K562 (cell line): ENCODE measurements at regions not wholly inside any gene's neighbourhood (a gene's known extent, or its start where the extent isn't known, plus 50 kb on each side); places are given as distances from the start of the nearest gene placed in this dataset.

Source experiments
- ATAC-seq: fragments of 200-7000 bp; cut with Tn5 transposase; 3 replicates; pipeline ENCODE4 v1.9.1; 2020; ENCODE audit warnings: moderate library complexity
- BruUV-seq: library from RNA; stranded (reverse); fragments of 400-500 nt; replicated peaks from 2 replicates; lab custom pipeline; 2021; lab: Mats Ljungman, UMichigan
- CTCF ChIA-PET: fragments of 300-600 bp; formaldehyde crosslinking; extraction: SDS; loops from one replicate; lab custom pipeline; 2021; ENCODE audit warnings: low intra/inter-chr PET ratio; lab: Yijun Ruan, JAX
- POLR2A ChIA-PET: fragments of 300-600, 350-650 bp; sonication (Branson Sonifier 250); formaldehyde crosslinking; extraction: SDS; loops from one replicate; lab custom pipeline; 2021; ENCODE audit warnings: antibody characterized with exemption, inconsistent platforms; lab: Yijun Ruan, JAX
- DNase-seq, 4 experiments: peaks; one replicate each; pipeline versions ENCODE4 v3.0.0 to v3.0.0-alpha.2; 2011 to 2018; ENCODE audit warnings: low spot score in 3 of 4, mixed read lengths in 3 of 4; ENCODE audit errors: extremely low read depth in 1 of 4
- FAIRE-seq: peaks from 2 replicates; lab custom pipeline; 2011; peaks lifted over from hg19 to GRCh38; lab: Jason Lieb, UNC
- H2AFZ ChIP-seq: 2 replicates; pipeline ENCODE4 v1.6.0; 2011; ENCODE audit warnings: low read depth, low read length, control low read depth, inconsistent platforms
- H3K27ac ChIP-seq: fragments of 200-600 bp; 3 replicates; pipeline ENCODE4 v1.8.0; 2011; ENCODE audit warnings: low read depth, mild to moderate bottlenecking, control low read depth, inconsistent platforms, low read length, moderate library complexity, mixed read lengths; ENCODE audit errors: extremely low read depth
- H3K27me3 ChIP-seq, 2 experiments: fragments of 300-600 bp in 1 of 2; 2 replicates in 1 of 2; 3 replicates in 1 of 2; pipeline versions ENCODE4 v1.6.0 to v1.8.0; 2011; ENCODE audit warnings: inconsistent platforms in 2 of 2, low read length in 2 of 2, mild to moderate bottlenecking in 1 of 2, mixed read lengths in 1 of 2, moderate library complexity in 1 of 2; ENCODE audit not compliant: control insufficient read depth in 2 of 2, insufficient read depth in 2 of 2
- H3K36me3 ChIP-seq: fragments of 300-600 bp; 3 replicates; pipeline ENCODE4 v1.8.0; 2011; ENCODE audit warnings: mild to moderate bottlenecking, low read length, inconsistent platforms; ENCODE audit not compliant: control insufficient read depth, insufficient read depth
- H3K4me1 ChIP-seq, 2 experiments: fragments of 200-600 bp in 1 of 2; replicated peaks in 1 of 2; 2 replicates in 1 of 2; 3 replicates in 1 of 2; pipeline versions ENCODE4 v1.5.1 to v1.8.0; 2011; ENCODE audit warnings: inconsistent platforms in 2 of 2, low read length in 2 of 2, mild to moderate bottlenecking in 1 of 2, mixed read lengths in 1 of 2, moderate library complexity in 1 of 2; ENCODE audit not compliant: control insufficient read depth in 2 of 2, insufficient read depth in 2 of 2
- H3K4me2 ChIP-seq: 2 replicates; pipeline ENCODE4 v1.6.1; 2011; ENCODE audit warnings: low read length, control low read depth, inconsistent platforms, mixed read lengths; ENCODE audit not compliant: insufficient read depth
- H3K4me3 ChIP-seq: fragments of 200-600 bp; sonication (generic), shearing (Covaris generic); 2 replicates; pipeline ENCODE4 v1.5.1; 2016; ENCODE audit warnings: control low read depth, inconsistent platforms
- H3K79me2 ChIP-seq: fragments of 200-600 bp; 3 replicates; pipeline ENCODE4 v1.8.0; 2011; ENCODE audit warnings: low read length, inconsistent platforms; ENCODE audit not compliant: control insufficient read depth, insufficient read depth
- H3K9ac ChIP-seq, 2 experiments: 2 replicates each; pipeline versions ENCODE4 v1.6.0 to v1.6.1; 2011; ENCODE audit warnings: low read depth in 2 of 2, low read length in 2 of 2, control low read depth in 1 of 2, inconsistent platforms in 1 of 2, mild to moderate bottlenecking in 1 of 2, mixed read lengths in 1 of 2; ENCODE audit not compliant: insufficient read depth in 1 of 2
- H3K9me1 ChIP-seq: one replicate; pipeline ENCODE4 v1.6.0; 2011; ENCODE audit warnings: inconsistent platforms, mild to moderate bottlenecking, low read length, moderate library complexity; ENCODE audit not compliant: control insufficient read depth, insufficient read depth
- H3K9me3 ChIP-seq: replicated peaks from 2 replicates; pipeline ENCODE4 v1.5.1; 2011; ENCODE audit warnings: low read depth, low read length, inconsistent platforms; ENCODE audit not compliant: control insufficient read depth, insufficient read depth
- H4K20me1 ChIP-seq: replicated peaks from 2 replicates; pipeline ENCODE4 v1.6.1; 2011; ENCODE audit warnings: low read length, inconsistent platforms, mixed read lengths; ENCODE audit not compliant: control insufficient read depth, insufficient read depth
- CBFA2T3 ChIP-seq: fragments of 450-650 bp; IDR thresholded peaks from 2 replicates; pipeline ENCODE4 v1.6.1; 2017
- DNMT1 ChIP-seq: fragments of 450-650 bp; IDR thresholded peaks from 2 replicates; pipeline ENCODE4 v1.6.1; 2016; ENCODE audit warnings: antibody characterized with exemption, mild to moderate bottlenecking
- PHF8 ChIP-seq: fragments of 200-600 bp; sonication (generic); IDR thresholded peaks from 2 replicates; pipeline ENCODE4 v1.6.1; 2012; ENCODE audit warnings: mixed run types, mild to moderate bottlenecking, inconsistent platforms, low read length, moderate library complexity, borderline replicate concordance
- PTBP1 ChIP-seq: fragments of 200-400 bp; formaldehyde crosslinking; IDR thresholded peaks from 2 replicates; pipeline ENCODE4 v1.6.1; 2017; ENCODE audit warnings: low read depth, low read length
- RFX5 ChIP-seq: IDR thresholded peaks from 2 replicates; pipeline ENCODE4 v1.6.1; 2011; ENCODE audit warnings: low read depth, mild to moderate bottlenecking, improper control_type of control experiment, low read length
- SMARCA5 ChIP-seq: fragments of 450-650 bp; IDR thresholded peaks from 2 replicates; pipeline ENCODE4 v1.6.1; 2016
- ZNF175 ChIP-seq: fragments of 200-800 bp; sonication (Bioruptor generic); IDR thresholded peaks from 2 replicates; pipeline ENCODE4 v1.6.1; 2016; ENCODE audit warnings: low read depth, mild to moderate bottlenecking, missing genetic modification characterization, missing compliant biosample characterization
- WGBS: fragments of 100-300 bp; shearing (Covaris generic); methylation state at CpG from one replicate; pipeline ENCODE4 v1.1.6; 2016; ENCODE audit warnings: low coverage, mixed read lengths; ENCODE audit not compliant: insufficient coverage; ENCODE audit errors: missing lambda C conversion rate; 5-methylcytosine and 5-hydroxymethylcytosine counted together
- in situ Hi-C: fragments of 300-500 bp; cut with MboI; formaldehyde crosslinking; loops from 4 replicates; pipeline ENCODE4 v1.15.0; 2018; ENCODE audit warnings: inconsistent platforms, mixed read lengths
- intact Hi-C: fragments of 100-400 bp; cut with micrococcal nuclease; formaldehyde crosslinking; loops from 2 replicates; pipeline ENCODE4 v1.14.2; 2022
- TF ChIP-seq, protein P1 (sequence below): fragments of 450-650 bp; formaldehyde crosslinking; IDR thresholded peaks from 2 replicates; pipeline ENCODE4 v1.4.0; 2020; ENCODE audit warnings: mild to moderate bottlenecking, mixed read lengths
- TF ChIP-seq, protein P2 (sequence below): conservative IDR thresholded peaks from 2 replicates; pipeline ENCODE4 v1.6.1; 2011; ENCODE audit warnings: low read depth, mild to moderate bottlenecking, low read length; ENCODE audit not compliant: control insufficient read depth
- TF ChIP-seq, protein P3 (sequence below): fragments of 250-450 bp; sonication (Bioruptor Pico); IDR thresholded peaks from 2 replicates; pipeline ENCODE4 v1.5.0; 2020; ENCODE audit warnings: mild to moderate bottlenecking, borderline replicate concordance

DNA sequence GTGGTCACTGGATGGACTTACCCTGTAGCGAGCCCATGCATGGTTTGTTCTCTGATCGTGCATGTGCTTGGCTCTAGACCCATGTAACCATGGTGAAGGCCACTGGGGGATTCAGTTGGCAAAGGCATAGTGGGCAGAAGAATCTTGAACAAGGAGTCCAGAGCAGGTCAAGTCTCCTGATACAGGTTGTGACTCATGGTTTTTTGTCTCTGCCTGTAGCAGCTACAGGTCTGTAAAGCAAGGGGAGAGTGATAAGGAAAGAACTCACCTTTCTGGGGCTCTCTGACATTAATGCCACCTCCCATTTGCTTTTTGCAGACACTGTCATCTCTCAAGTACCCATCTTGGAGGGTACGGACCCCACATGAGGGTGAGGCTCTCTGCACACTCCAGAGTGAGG is 153.4 kb upstream of the CAMK1G start:
- H3K9me1 ChIP-seq: no peaks in the 10 kb centered on the region
- WGBS: 0% methylated on average over 3 of the region's 3 CpGs
- POLR2A ChIA-PET: no interaction called here
- no peak for TF ChIP-seq PHF8
- no peak for TF ChIP-seq DNMT1
- TF ChIP-seq, all 486 proteins: peak for 0
- Histone ChIP-seq H3K36me3 (no peaks in the 10 kb centered on the region), H3K27ac (no peak overlapping the region), H3K27me3 (peaks cover 0 to 8% of the 10 kb centered on the region in 2 experiments; a peak in 1 of 5 replicates), H3K4me2 (no peak overlapping the region), H4K20me1 (no peaks in the 10 kb centered on the region; the same call in 1 of the 2 replicates), H3K4me1 (no peaks in the 10 kb centered on the region), H3K4me3 (no peak overlapping the region), H3K9me3 (no peaks in the 10 kb centered on the region), H3K79me2 (no peaks in the 10 kb centered on the region), H3K9ac (no peak overlapping the region), H2AFZ (no peak overlapping the region)
- CTCF ChIA-PET: no interaction called here
- no TSS peak for BruUV-seq
- intact Hi-C loops (no loop called here), in situ Hi-C loops (no loop called here)
- no peak for FAIRE-seq
- no peak for DNase-seq
- ATAC-seq: no peak

DNA sequence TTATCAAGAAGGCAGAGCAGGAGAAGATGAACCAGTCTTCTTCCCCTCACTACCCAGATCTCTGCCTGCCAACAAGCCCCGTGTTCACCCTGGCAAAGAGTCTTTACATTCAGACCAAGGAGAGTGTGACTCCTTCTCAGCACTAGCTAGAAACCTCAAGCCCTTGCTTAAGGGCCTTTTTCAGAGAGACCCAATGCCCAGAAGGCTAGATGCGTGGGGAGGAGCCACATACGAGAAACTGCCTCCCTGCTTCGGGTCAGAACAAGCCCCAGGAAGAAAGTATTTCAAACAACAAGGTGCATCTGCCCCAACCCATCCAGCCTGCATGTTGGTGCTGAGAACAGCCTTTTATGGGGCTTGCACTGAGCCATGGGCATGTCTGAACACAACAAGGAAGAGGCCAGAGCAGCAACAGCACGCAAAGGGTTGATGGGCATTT is 152.7 kb upstream of the CAMK1G start:
- in situ Hi-C loops (no loop called here), intact Hi-C loops (no loop called here)
- POLR2A ChIA-PET: interaction anchor here (0.6 kb wide), 1 partner anchor 32 kb away, joined by 3 read pairs; no protein-coding TSS in a partner anchor
- H3K27ac ChIP-seq: no peak overlapping the region
- H3K9me3 ChIP-seq: no peaks in the 10 kb centered on the region
- no peaks in the 10 kb centered on the region for H3K4me1 ChIP-seq
- no peak overlapping the region for H3K4me3 ChIP-seq
- DNase-seq (no peak), FAIRE-seq (no peak), ATAC-seq (no peak)
- no peak overlapping the region for H3K4me2 ChIP-seq
- H3K9me1 ChIP-seq: no peaks in the 10 kb centered on the region
- H4K20me1 ChIP-seq: no peaks in the 10 kb centered on the region; the same call in 1 of the 2 replicates
- no peak overlapping the region for H3K9ac ChIP-seq
- no TSS peak for BruUV-seq
- WGBS: 0% methylated on average over 5 of the region's 5 CpGs
- H3K27me3 ChIP-seq: peaks cover 0 to 8% of the 10 kb centered on the region in 2 experiments; a peak in 1 of 5 replicates
- CTCF ChIA-PET: no interaction called here
- H3K36me3 ChIP-seq: no peaks in the 10 kb centered on the region
- no peaks in the 10 kb centered on the region for H3K79me2 ChIP-seq
- no peak overlapping the region for H2AFZ ChIP-seq
- TF ChIP-seq RFX5 (no peak), ZNF175 (CRISPR knock-in tag) (no peak), SMARCA5 (no peak), CBFA2T3 (no peak), PTBP1 (no peak)
- TF ChIP-seq, protein P1, sequence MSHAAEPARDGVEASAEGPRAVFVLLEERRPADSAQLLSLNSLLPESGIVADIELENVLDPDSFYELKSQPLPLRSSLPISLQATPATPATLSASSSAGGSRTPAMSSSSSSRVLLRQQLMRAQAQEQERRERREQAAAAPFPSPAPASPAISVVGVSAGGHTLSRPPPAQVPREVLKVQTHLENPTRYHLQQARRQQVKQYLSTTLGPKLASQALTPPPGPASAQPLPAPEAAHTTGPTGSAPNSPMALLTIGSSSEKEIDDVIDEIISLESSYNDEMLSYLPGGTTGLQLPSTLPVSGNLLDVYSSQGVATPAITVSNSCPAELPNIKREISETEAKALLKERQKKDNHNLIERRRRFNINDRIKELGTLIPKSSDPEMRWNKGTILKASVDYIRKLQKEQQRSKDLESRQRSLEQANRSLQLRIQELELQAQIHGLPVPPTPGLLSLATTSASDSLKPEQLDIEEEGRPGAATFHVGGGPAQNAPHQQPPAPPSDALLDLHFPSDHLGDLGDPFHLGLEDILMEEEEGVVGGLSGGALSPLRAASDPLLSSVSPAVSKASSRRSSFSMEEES (CRISPR knock-in tag): no peak
- TF ChIP-seq, protein P2, sequence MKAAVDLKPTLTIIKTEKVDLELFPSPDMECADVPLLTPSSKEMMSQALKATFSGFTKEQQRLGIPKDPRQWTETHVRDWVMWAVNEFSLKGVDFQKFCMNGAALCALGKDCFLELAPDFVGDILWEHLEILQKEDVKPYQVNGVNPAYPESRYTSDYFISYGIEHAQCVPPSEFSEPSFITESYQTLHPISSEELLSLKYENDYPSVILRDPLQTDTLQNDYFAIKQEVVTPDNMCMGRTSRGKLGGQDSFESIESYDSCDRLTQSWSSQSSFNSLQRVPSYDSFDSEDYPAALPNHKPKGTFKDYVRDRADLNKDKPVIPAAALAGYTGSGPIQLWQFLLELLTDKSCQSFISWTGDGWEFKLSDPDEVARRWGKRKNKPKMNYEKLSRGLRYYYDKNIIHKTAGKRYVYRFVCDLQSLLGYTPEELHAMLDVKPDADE: no peak
- TF ChIP-seq, protein P3, sequence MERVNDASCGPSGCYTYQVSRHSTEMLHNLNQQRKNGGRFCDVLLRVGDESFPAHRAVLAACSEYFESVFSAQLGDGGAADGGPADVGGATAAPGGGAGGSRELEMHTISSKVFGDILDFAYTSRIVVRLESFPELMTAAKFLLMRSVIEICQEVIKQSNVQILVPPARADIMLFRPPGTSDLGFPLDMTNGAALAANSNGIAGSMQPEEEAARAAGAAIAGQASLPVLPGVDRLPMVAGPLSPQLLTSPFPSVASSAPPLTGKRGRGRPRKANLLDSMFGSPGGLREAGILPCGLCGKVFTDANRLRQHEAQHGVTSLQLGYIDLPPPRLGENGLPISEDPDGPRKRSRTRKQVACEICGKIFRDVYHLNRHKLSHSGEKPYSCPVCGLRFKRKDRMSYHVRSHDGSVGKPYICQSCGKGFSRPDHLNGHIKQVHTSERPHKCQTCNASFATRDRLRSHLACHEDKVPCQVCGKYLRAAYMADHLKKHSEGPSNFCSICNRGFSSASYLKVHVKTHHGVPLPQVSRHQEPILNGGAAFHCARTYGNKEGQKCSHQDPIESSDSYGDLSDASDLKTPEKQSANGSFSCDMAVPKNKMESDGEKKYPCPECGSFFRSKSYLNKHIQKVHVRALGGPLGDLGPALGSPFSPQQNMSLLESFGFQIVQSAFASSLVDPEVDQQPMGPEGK (CRISPR knock-in tag): no peak
